GM12878 (cell line): ENCODE measurements at regions not wholly inside any gene's neighbourhood (a gene's known extent, or its start where the extent isn't known, plus 50 kb on each side); places are given as distances from the start of the nearest gene placed in this dataset. TPM values are rescaled to one million over a fixed set of nuclear protein-coding genes. Genes with fewer than 3 reads are reported as not detected.

Source experiments
- small RNA-seq: library from RNA; depleted of rRNA; stranded (forward); fragments of <200 nt; gene quantifications from one replicate; pipeline ENCODE3, GENCODE V24; 2014

Small RNAs in the stretch of these regions (small RNA-seq; reads per million reads assigned to genes)
- gene AL358944.1: not detected
